NCI-H510A (cell line): ENCODE measurements at regions not wholly inside any gene's neighbourhood (a gene's known extent, or its start where the extent isn't known, plus 50 kb on each side); places are given as distances from the start of the nearest gene placed in this dataset.
"Not testable (repeated sequence)": the region's sequence is repeated elsewhere in the genome, so short reads cannot be mapped to it uniquely, and the experiment has no call there.

Source experiments
- DNase-seq: peaks from one replicate; lab custom pipeline; 2025; lab: John Stamatoyannopoulos, UW

DNA sequence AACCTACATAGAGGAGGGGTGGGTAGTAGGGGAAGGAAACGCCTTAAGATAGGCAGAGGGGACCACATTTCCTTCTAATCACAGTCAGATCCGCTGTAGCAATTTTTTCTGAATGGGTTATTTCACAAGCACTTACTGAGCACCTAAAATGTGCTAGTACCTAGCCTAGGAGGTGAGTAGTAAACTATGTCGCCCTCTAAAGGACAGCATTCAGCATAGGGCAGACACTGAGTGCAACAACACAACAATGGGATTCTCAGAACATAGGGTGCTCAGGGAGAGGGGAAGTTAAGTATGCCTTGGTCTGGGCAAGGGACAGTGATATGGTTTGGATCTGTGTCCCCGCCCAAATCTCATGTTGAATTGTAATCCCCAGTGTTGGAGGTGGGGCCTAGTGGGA lies 166.1 kb upstream of the RAB6C start:
- DNase-seq, result no peak

DNA sequence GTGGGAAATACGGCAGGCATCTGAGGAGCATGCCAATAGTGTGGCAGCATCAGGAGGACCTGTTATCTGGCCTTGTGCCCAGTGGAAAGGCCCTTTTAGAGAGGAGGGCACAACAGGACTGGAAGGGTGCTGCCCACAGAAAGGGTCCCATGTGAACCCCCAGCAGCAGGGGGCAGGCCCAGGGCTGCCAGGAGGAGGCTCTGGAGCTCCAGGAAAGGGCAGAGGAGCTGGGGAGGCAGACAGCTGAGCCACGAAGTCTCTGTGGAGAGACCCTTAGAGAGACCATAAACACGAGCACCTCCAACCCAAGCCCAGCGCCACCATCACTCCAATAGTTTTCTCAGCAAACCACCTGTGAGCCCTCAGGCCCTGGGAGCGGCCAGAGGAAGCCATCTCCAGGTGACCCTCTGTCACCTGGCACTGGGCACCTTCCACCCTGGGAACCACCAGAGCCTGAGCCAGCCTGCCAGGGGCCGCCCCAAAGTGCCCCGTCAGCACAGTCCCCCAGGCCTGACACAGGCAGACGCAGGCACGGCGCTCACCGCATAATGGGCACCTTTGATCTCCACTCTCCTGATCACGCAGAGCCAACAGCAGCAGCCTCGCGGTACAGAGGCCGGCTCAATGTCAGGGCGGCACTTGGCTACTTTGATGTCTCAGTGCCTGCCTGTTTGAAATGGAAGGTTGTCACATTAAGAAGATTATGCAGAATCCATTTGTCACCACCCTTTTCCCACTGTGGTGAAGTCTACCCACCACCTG lies 162.5 kb upstream of the RAB6C start:
- DNase-seq, result no peak

- no peak for DNase-seq
Observed at GRCh38 chr2:129819855-129820254, 159.6 kb upstream of the RAB6C start.

- DNase-seq, result no peak
Observed at GRCh38 chr2:129820908-129821307, 158.6 kb upstream of the RAB6C start.

DNA sequence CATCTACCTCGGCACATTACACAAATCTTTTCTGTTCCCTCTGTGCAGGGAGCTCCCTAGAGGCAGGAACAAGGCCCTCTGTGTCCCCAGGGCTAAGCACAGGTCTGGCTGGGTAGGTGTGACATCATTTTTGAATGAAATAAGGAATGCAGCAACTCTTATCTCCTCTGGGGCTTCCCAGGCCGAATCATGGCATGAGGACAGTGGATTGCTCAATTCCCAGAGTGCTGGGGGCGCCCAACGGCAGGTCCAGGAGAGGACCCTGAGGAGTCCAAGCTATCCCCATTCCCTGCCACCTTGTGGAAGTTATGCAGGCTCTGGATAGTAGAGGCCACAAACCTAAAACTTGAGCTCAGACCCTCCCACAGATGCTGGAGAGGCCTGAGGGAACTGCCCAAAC lies 158.0 kb upstream of the RAB6C start:
- no peak for DNase-seq

DNA sequence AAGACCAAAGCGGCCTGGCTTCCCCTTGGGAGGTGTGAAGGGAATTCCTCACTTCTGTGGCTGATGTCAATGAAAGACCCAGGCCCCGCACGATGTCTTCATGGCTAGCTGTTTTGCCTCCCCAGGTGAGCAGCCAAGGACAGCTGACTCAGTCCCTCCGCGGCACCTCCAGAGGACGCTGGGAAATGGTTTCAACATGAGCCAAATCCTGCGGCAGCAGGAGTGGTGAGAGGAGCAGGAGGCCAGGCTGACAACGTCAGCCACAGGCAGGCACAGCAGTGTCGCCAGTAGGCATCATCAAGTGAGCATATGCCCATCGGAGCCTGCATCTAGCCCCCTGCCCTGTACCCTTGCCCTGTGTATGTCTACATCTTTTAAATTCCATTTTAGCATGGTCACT lies 156.4 kb upstream of the RAB6C start:
- no peak for DNase-seq

DNA sequence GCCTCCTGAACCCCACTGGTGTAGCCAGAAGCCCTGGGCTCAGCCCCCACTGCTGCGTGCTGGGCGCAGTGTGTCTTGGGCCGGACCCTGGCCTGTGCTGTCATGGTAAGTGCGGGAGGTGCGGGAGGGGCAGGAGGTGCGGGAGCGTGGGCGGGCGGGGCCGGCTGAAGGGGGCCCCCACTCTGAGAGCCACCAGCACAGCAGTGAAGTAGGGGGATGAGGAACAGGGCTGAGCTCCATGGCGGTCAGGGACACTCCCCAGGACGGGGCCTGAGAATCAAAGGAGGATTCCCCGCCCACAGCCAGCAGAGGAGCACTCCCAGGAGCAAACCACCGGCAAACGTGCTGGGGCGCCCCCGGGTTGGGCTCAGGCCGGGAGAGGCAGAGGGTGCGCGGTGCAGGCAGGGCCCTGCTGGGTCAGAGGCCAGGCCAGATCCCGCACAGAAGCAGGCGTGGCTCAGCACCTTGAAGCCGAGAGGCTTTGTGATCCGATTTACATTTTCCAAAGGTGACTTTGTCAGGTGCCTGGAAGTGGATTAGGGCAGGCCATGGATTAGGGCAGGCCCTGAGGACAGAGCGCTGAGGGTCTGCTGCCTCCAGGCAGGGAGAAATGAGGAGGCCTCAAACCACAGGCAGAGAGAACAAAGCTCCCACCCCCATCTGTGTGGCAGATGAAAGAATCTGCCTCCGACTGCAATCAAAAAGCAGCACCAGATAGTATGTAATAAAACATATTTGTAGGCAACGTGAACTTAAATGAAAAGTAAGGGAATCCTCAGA lies 152.0 kb upstream of the RAB6C start:
- DNase-seq, result no peak

GRCh38 chr2:129828792-129829191 lies 150.7 kb upstream of the RAB6C start:
- no peak for DNase-seq

GRCh38 chr2:129829588-129829987 lies 149.9 kb upstream of the RAB6C start:
- no peak for DNase-seq

- no peak for DNase-seq
Observed at GRCh38 chr2:129831018-129831417, 148.4 kb upstream of the RAB6C start.

- DNase-seq, result not testable (repeated sequence)
Observed at GRCh38 chr2:129833465-129833864, 146.0 kb upstream of the RAB6C start.

DNA sequence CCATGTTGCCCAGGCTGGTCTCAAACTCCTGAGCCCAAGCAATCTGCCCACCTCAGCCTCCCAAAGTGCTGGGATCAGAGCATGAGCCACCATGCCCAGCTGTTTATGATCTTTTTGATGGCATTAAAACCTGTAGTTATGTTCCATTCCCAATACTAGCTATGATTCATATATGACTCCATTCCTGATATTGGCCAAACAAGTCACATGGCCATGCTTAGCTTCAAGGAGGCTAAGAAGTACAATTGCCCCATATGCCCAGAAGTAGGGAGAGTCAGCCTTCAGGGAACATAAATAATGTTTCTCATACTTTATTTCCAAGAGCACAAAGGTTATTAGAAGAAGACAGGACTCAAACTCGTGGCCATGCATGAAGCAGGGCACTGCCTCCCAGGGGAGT lies 132.4 kb upstream of the RAB6C start:
- DNase-seq, result no peak

- DNase-seq, result no peak
Observed at GRCh38 chr2:129849559-129850160, 129.8 kb upstream of the RAB6C start.

- no peak for DNase-seq
Observed at GRCh38 chr2:129857200-129857599, 122.3 kb upstream of the RAB6C start.

GRCh38 chr2:129859175-129859574 lies 120.3 kb upstream of the RAB6C start:
- DNase-seq, result no peak

DNA sequence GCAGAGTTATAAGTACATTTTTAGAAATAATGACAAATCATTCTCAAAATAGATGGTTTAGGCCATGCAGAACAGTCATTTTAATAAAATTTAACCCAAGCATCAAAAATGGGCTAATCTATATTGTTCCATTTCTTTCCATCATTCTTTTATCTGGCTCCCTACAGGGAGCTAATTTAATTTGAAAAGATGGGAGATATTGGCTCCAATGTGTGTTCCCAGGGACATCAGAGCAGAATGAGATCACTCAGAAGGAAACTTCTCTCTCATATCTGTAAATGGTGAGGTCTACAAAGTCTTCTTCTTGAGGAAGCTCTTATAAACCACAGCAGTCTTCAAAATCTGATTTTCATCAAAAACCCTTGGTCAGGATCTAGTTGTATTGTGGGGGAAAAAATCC lies 119.4 kb upstream of the RAB6C start:
- DNase-seq, result no peak

GRCh38 chr2:129861666-129862288 lies 117.7 kb upstream of the RAB6C start:
- DNase-seq, result no peak

- DNase-seq, result no peak
Observed at GRCh38 chr2:129862668-129863067, 116.8 kb upstream of the RAB6C start.

DNA sequence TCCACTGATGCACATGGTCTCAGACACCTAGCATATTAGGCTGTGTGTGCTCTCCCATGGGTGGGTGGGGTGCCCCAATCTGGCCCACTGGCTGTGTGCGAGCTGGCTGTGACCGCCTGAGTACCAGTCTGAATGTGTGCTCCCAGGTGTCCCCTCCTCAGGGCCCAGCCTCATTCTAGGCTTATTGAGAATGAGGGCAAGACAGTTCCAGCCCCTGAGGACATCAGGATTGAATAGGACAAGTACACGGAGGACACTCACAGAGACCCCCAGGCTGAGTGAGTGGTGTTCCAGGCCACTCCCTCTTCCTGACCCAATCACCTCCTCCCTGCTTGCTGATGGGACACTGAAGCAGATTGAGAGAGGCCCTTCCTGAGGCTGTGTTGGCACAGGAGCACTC lies 116.1 kb upstream of the RAB6C start:
- DNase-seq, result no peak

GRCh38 chr2:129864719-129865118 lies 114.7 kb upstream of the RAB6C start:
- no peak for DNase-seq

DNA sequence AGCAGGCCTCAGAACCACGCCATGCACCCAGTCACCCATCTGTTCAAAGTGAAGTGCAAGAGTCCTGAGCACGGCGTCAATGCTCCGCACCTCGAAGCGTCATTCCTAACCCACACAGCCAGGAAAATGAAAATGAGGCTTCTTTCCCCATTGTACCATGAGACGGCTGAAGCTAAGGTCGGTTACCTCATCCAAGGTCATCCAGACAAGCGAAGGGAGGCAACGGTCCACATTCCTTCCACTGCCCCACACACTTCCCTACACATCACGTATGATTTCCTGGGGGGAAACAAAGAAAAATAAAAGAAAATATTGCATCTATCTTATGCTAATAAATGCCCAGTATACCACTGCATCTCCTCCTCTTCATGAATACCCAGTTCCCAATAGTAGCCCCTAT lies 113.5 kb upstream of the RAB6C start:
- DNase-seq, result no peak

DNA sequence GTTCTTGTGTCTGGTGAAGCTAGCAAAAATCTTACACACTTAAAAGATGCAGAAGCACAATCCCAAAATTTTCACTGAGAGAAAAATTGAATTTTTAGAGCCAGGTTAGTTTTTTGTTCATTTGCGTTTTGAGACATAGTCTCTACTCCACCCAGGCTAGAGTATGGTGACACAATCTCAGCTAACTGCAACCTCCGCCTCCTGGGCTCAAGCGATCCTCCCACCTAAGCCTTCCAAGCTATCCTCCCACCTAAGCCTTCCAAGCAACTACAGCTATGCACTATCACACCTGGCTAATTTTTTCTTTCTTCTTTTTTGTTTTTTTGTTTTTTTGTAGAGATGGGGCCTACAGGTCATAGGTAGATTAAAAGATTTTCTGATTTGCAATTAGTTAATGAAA lies 113.1 kb upstream of the RAB6C start:
- no peak for DNase-seq

- DNase-seq, result no peak
Observed at GRCh38 chr2:129868151-129868550, 111.3 kb upstream of the RAB6C start.
